Tibial nerve (tissue), 4 donors: ENCODE measurements at regions not wholly inside any gene's neighbourhood (a gene's known extent, or its start where the extent isn't known, plus 50 kb on each side); places are given as distances from the start of the nearest gene placed in this dataset.

Experiments used
- CTCF ChIP-seq, 5 experiments: fragments of 200-600 bp in 3 of 5; fragments of 450-650 bp in 2 of 5; sonication (generic) in 3 of 5; IDR thresholded peaks; one replicate each; pipeline ENCODE4 v1.5.1; 2016 to 2019; ENCODE audit warnings: antibody characterized with exemption in 5 of 5, mild to moderate bottlenecking in 3 of 5, moderate library complexity in 2 of 5
- EP300 ChIP-seq, 2 donors: sonication (generic); formaldehyde crosslinking; IDR thresholded peaks; one replicate each; pipeline ENCODE4 v1.6.1; 2017; ENCODE audit warnings: antibody characterized with exemption in 2 of 2, mild to moderate bottlenecking in 1 of 2
- POLR2A ChIP-seq, 2 donors: fragments of 450-650 bp; IDR thresholded peaks; one replicate each; pipeline ENCODE4 v1.6.1; 2017; ENCODE audit warnings: antibody characterized with exemption in 2 of 2, mild to moderate bottlenecking in 2 of 2, moderate library complexity in 2 of 2

GRCh38 chr6:156062091-156062563 is 606.5 kb upstream of the NOX3 start:
- TF ChIP-seq CTCF (IDR thresholded peaks at IDR 0.05) (no peak), EP300 (IDR thresholded peaks at IDR 0.05) (peak in 1 of 2 donors; percentile 50), POLR2A (IDR thresholded peaks at IDR 0.05) (no peak)
